HL-60 (cell line): ENCODE measurements at regions not wholly inside any gene's neighbourhood (a gene's known extent, or its start where the extent isn't known, plus 50 kb on each side); places are given as distances from the start of the nearest gene placed in this dataset.

Experiments
- POLR2AphosphoS5 ChIP-seq: IDR thresholded peaks from 2 replicates; pipeline ENCODE4 v1.6.1; 2012; ENCODE audit warnings: low read depth
- TF ChIP-seq, protein P1 (sequence below): IDR thresholded peaks from 2 replicates; pipeline ENCODE4 v1.6.1; 2012; ENCODE audit warnings: low read depth; ENCODE audit not compliant: insufficient replicate concordance
- TF ChIP-seq, protein P2 (sequence below): IDR thresholded peaks from one replicate; pipeline ENCODE4 v1.5.1; 2011; ENCODE audit warnings: low read length, control low read depth, inconsistent platforms; ENCODE audit not compliant: insufficient read depth

DNA sequence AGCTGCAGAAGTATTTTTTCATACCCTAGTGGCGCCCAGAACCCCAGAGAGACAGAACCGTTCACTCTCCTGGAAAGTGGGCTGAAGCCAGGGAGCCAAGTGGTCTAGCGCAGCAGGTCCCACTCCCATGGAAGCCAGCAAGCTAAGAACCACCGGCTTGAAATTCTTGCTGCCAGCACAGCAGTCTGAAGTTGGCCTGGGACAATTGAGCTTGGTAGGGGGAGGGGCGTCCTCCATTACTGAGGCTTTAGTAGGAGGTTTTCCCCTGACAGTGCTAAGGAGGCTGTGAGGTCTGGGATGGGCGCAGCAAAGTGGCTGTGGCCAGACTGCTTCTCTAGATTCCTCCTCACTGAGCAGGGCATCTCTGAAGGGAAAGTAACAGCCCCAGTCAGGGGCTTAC is 84.5 kb upstream of the ATXN3L start:
- no peak for TF ChIP-seq POLR2AphosphoS5
- TF ChIP-seq, protein P1, sequence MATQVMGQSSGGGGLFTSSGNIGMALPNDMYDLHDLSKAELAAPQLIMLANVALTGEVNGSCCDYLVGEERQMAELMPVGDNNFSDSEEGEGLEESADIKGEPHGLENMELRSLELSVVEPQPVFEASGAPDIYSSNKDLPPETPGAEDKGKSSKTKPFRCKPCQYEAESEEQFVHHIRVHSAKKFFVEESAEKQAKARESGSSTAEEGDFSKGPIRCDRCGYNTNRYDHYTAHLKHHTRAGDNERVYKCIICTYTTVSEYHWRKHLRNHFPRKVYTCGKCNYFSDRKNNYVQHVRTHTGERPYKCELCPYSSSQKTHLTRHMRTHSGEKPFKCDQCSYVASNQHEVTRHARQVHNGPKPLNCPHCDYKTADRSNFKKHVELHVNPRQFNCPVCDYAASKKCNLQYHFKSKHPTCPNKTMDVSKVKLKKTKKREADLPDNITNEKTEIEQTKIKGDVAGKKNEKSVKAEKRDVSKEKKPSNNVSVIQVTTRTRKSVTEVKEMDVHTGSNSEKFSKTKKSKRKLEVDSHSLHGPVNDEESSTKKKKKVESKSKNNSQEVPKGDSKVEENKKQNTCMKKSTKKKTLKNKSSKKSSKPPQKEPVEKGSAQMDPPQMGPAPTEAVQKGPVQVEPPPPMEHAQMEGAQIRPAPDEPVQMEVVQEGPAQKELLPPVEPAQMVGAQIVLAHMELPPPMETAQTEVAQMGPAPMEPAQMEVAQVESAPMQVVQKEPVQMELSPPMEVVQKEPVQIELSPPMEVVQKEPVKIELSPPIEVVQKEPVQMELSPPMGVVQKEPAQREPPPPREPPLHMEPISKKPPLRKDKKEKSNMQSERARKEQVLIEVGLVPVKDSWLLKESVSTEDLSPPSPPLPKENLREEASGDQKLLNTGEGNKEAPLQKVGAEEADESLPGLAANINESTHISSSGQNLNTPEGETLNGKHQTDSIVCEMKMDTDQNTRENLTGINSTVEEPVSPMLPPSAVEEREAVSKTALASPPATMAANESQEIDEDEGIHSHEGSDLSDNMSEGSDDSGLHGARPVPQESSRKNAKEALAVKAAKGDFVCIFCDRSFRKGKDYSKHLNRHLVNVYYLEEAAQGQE, result no peak
- TF ChIP-seq, protein P2, sequence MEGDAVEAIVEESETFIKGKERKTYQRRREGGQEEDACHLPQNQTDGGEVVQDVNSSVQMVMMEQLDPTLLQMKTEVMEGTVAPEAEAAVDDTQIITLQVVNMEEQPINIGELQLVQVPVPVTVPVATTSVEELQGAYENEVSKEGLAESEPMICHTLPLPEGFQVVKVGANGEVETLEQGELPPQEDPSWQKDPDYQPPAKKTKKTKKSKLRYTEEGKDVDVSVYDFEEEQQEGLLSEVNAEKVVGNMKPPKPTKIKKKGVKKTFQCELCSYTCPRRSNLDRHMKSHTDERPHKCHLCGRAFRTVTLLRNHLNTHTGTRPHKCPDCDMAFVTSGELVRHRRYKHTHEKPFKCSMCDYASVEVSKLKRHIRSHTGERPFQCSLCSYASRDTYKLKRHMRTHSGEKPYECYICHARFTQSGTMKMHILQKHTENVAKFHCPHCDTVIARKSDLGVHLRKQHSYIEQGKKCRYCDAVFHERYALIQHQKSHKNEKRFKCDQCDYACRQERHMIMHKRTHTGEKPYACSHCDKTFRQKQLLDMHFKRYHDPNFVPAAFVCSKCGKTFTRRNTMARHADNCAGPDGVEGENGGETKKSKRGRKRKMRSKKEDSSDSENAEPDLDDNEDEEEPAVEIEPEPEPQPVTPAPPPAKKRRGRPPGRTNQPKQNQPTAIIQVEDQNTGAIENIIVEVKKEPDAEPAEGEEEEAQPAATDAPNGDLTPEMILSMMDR, result no peak
